HG03432 (cell line): ENCODE measurements at regions not wholly inside any gene's neighbourhood (a gene's known extent, or its start where the extent isn't known, plus 50 kb on each side); places are given as distances from the start of the nearest gene placed in this dataset.
A peak's percentile ranks its signal among the peaks of the same experiment; 100 is the strongest.

Experiments
- ATAC-seq: cut with Tn5 transposase; IDR thresholded peaks from one replicate; pipeline ENCODE4 v1.9.1; 2021; ENCODE audit warnings: mild to moderate bottlenecking, moderate library complexity; ENCODE audit not compliant: unreplicated experiment

DNA sequence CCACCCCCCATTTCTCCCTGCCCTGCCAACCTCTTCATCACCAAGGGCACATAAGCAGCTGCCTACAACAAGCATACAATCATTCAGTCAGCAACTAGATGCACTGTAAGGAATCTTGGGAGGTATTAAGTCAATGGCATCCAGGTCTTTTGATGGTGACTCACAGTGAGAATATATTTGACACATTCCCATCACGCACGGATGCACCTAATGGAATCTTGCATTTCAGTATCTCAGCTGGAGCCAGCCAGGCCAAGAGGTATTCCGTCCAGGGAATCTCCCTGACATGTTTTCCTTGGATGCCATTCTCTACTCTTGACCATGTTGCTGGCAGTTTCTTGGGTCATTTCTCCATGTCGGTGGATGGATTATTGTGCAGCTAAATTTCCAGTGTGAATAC is 73.9 kb upstream of the CAPRIN2 start:
- no peak for ATAC-seq

DNA sequence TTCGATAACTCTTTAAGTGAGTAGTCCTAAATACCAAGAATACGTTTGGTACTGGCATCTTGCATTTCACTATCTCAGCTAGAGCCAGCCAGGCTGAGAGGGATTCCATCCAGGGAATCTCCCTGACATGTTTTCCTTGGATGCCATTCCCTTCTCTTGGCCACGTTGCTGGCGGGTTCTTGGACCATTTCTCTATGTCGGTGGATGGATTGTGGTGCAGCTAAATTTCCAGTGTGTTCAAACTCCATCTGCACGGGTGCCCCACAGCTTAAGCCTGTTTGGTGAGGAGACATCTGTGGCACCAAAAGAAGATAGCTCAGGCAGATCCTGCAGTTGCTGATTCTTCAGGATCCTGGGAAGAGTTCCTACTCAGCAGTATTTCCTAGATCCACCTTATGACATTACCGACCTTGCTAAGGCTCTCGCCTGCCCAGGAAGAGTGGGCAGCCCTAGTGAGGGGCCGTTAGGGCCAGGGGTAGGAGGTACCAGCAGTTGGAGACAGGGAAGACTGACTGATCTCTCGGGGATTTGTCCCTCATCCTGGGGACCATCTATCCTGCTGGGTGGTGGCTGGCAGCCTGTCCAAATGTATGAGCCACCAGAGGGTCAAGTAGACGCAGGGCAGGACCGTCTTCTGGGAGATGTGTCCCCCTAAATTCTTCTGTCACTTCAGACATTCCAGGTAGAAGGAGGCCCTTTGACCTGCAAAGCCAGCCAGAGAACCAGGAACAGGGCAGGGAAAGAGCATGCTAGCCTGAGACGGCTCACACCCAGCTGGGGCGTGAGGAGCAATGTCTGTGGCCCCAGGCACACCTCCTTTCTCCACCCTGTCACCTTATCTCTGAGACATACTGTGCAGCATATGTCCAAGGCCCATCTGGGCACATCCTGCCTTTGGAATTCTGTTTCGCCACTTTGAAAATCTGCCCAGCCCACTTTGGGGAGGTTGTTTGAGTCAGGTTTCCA is 72.6 kb upstream of the CAPRIN2 start:
- ATAC-seq = no peak

DNA sequence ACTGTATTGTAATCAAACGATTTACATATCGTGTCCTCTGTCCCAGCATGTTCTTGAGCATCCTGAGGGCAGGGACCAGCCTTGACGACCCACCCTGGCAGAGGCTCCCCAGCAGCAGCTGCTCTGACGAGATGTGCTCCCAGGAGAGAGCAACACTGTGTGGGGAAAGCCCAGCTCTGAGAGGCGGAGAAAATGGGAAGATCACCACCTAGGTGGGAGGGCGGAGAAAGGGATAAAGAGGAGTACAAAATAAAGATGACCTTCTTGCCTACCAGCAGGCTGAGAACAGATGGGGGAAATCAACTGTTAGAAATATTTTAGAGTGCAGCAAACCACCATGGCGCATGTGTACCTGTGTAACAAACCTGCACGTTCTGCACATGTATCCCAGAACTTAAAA is 71.5 kb upstream of the CAPRIN2 start:
- no peak for ATAC-seq

DNA sequence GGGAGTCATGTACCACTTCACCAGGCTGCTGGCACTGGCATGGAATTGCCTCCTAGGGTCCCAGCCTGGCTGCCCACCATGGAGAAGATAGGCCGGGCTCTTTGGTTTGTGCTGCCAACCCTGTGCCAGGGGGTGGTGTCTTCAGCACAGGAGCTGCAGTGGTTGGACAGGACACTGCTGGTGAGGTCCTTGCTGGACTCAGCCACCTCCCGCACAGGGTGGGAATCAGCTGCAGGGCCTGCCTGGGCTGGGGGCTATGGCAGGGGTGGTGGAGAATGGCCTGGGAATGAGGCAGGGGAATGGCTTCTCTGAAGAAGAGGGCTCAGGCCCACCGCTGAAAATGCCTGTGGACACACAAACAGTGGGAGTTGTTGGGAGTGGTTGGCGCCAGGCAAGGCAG is 70.6 kb upstream of the CAPRIN2 start:
- no peak for ATAC-seq

DNA sequence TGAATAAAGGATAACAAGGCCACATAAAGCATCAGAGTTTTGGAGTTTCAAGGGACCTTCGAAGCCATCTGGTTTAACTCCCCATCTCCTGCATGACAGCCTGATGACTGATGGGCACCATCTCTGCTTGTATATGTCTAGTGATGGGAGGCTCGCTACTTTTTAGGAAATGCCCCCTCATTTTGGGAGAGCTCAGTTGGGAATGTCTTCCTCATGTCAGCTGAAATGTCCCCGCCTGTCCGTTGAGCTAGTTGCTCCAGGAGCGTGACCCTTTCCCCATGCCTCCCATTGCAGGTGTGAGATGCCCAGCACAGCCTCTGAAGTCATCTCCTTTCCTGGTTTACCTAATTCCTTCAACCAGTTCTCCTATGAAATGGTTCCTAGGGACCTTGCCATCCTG is 69.6 kb upstream of the CAPRIN2 start:
- no peak for ATAC-seq

DNA sequence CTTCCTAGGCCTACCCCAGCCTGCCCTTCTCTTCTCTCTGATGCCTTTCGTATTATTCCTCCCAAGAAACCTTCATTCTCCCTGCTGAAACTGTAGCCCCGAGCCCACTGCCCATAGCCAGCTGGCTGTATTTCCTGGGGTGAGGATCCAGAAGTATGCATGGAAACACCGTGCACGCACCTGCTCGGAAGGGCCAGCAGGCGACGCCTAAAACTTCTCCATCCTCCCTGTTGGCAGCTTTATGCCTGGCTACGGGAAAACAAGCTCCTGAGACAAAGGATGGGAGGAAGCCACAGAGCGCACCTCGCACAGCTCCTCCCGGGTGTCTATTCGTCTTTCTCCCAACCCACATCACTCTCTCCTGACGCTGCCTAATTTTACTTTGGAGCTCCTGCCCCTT is 69.0 kb upstream of the CAPRIN2 start:
- ATAC-seq = no peak

DNA sequence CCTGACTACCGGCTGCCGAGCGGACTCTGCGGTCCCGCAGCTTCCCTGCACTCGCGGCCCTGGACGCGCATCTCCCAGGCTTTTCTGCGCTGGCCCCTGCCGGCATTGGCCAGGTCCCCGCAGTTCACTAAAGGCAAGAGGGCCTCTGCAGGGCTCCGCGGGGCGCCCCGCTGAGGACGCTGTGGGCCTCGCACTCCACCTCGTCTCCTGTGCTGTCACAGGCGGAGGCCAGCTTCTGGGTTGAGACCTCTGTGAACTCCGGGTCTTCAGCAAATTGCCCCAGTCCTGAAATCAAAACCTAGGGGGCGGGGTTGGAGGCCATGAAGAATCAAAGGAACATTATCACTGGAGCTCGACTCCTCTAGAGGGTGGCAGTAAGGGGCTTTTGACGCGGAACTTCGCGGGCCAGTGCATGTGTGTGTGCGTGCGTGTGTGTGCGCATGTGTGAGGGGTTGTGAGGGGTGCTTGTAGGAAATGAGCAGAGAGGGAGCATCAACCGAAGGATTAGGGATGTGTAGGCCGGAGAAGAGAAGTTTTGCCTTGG is 68.5 kb upstream of the CAPRIN2 start:
- peak; percentile 61 for ATAC-seq

DNA sequence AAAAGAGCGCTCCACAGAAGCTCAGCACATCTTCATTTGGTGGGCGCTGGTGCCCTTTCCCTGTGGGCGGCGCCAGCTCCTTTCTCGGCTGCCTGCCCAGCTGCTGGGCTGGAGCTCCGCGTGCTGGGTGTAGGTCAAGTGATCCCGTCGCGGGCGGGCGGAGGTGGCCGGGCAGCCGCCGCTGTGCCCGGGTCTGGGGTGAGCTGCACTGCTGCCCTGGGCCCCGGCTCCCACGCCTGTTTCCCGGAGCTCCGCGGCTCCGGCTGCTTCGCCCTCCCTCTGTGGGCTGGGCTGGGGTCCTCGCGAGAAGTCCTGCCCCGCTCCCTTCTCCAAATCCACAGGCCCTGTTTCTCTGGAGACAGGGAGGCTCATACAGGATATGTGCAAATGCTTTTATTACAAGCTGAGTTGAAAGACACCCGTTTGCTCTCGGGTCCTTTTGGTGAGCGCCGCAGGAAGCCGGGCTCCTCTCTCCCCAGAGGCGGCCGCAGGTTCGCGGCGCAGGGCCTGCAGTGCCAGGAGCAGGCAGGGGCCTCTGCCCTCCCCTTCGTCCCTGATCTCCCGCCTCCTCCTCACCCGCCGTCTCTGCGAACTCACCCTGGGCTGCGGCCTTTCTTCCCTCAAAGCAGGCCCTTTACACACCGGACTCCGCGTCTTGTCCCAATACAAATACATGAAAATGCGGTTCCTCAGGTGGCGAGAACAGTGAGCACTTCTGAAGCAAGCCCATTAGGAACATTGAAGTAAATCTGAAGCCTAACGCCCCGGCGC is 67.8 kb upstream of the CAPRIN2 start:
- ATAC-seq = peak; percentile 72

DNA sequence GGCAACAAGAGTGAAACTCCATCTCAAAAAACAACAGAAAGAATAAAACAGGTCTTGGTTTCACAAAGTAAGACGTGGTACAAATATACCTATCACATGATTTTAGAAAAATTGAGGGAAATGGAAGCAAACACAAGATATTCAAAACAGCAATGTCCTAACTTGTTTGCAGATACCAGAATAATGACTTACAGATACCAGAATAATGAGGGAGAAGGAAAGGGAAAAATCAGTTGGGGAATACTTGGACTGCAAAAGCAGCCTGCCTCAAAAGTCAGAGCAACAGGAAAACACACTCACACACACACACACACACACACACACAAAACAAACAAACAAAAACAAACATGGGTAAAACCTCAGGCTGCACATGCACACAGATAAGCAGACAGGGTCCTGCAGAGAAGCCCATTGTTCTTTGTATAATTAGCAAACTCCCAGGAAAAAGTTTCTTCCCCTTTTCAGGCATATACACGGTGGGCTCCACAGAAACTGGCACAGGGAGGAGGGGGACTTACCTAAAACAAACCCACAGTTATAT is 65.7 kb upstream of the CAPRIN2 start:
- ATAC-seq = no peak

DNA sequence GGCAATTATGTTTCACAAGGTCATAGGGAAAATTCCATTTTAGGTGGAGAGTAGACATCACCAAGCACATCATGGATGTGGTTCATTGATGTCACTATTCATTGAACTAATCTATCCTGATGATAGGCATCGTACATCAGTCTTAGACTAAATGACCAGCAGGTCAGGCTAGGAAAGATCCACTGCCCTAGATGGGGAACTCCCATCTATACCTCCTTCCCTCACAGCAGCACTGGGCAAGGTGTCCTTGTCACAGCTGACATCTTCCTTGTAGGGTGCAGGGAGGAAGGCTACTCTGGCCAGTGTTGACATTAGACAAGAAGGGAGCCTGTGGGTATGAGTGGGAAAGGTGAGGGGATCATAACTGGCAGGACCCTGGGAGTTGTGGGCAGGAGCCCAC is 63.8 kb upstream of the CAPRIN2 start:
- ATAC-seq = no peak

DNA sequence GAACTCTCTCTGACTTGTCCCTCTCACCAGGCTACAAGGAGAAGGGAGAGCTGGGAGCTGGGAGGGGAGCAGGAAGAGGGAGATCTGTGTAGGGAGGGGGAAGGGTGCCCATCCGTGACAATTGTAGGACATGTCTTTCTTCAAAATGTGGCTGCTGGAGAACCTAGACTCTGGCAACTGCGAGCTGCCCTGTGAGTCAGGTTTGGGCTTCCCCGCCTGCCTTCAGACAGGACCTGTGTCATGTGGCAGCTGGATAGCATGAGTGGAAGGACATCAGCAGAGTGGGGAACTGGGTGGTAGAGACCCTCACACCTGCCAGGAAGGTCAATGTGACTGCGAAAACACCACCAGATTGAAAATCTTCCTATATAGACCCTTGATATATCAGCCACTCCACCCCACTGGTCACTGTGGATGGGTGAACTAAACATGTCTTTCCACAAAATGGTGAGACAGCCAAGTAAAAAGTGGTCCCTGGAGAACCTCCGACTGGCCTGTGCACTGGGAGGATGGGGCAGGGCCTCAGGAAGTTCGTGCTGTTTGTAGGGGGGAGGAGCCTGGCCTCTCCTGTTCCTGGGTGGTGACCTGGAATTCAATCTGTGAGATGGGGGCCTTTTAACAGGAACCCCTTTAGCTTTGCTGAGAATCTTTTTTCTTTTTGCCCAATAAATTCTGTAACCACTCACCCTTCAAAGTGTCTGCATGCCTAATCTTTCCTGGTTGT is 62.2 kb upstream of the CAPRIN2 start:
- ATAC-seq = no peak

DNA sequence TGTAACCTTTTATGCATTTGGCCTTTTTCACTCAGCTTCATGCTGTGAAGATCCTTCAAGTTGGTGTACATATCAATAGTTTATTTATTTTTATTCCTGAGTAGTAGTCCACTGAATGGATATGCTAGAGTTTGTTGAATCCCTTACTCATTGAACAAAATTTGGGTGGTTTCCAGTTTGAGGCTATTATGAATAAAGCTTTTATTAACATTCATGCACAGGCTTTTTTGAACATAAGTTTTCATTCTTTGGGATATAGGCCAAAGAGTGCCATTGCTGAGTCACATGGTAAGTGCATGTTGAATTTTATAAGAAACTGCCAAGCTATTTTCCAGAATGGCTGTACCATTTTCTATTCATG is 59.5 kb upstream of the CAPRIN2 start:
- ATAC-seq = no peak

DNA sequence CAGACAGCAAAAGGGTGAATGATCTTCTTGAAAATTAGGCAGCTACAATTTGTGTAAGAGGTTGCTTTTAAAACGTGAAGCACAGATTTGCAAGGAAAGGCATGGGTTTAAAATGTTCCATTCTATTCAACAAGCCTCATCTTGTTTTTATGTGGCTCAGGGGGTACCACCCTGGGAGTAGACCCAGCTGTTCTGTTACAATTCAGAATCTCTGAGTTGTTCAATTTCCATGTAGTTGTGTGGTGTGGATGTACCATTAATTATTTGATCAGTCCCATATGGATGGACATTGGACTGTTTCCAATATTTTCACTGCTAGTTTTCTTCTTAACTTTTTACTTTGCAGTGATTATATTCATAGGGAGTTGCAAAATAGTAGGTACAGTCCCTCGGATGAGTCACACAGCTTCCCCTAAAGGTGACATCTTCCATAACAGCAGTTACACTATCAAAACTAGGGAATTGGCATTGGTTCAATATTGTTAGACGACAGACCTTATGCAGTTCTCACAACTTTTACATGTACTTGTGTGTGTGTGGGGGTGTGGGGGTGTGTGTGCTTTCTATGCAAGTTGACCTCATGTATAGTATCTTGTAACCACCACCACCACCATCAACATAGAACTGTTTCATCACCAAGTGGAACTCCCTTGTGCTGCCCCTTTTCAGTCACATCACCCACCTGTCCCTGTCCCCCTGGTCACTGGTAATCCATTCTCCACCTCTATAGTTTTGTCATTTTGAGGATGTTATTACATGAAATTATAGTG is 59.0 kb upstream of the CAPRIN2 start:
- ATAC-seq = peak; percentile 40

DNA sequence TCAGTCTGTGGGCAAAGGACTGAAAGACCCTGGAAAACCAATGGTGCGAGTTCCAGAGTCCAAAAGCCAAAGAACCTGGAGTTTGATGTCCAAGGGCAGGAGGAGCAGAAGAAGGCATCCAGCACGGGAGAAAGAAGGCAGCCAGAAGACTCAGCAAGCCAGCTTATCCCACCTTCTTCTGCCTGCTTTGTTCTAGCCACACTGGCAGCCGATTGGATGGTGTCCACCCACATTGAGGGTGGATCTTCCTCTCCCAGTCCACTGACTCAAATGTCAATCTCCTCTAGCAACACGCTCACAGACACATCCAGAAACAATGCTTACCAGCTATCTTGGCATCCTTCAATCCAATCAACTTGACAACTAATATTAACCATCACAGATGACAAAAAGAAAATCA is 57.2 kb upstream of the CAPRIN2 start:
- no peak for ATAC-seq

DNA sequence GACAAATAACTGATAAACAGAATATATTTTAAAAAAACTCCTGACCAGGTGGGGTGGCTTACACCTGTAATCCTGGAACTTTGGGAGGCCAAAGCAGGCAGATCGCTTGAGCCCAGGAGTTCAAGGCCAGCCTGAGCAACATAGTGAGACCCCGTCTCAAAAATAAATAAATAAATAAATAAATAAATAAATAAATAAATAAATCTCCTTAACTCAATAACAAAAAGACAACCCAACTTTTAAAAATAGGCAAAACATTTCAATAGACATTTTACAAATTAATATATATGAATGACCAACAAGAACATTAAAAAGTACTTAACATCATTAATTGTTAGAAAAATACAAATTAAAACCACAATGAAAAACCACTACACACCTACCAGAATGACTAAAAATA is 56.2 kb upstream of the CAPRIN2 start:
- no peak for ATAC-seq

DNA sequence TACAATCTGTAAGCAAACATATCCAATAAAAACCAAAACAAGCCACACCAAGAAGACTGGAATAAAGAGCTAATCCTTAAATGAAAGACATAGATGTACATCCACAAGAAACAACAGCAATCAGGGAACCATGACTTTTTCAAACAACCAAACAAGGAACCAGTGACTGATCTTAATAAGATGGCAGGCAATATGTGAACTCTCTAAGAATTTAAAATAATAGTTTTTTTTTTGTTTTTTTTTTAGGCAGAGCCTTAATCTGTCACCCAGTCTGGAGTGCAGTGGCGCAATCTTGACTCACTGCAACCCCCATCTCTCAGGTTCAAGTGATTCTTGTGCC is 52.9 kb upstream of the CAPRIN2 start:
- no peak for ATAC-seq

DNA sequence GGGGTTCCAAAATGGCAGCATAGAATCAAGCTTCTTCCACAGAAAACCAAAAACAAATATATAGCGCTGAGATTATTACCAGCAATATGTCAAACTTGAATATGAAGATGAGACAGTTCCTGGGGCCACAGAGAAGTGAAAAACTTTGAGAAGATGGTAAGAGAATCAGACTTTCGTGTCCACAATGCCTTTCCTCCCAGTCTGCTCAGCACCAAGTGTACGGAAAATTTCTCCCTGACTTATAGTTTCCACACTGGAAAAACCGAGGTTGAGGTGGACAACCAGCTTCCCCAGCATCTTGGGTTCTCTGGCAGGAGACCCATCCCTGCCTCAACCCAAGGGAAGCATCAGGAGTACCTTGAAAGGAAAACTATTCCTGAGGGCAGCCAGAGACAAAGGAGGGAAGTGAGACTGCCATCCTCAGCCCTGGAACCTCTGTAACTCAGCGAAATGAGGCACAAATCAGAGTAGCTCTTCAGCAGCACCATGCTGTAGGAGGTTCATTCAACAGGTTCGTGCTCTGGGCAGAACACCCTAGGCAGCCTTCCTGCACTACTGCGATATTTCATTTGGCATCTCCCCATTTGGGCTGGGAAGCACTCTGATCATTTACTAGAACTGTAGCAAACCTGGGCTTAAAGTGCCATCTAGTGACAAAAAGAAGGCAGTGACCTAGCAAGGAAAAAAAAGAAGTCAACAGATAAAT is 52.4 kb upstream of the CAPRIN2 start:
- ATAC-seq = peak; percentile 68

DNA sequence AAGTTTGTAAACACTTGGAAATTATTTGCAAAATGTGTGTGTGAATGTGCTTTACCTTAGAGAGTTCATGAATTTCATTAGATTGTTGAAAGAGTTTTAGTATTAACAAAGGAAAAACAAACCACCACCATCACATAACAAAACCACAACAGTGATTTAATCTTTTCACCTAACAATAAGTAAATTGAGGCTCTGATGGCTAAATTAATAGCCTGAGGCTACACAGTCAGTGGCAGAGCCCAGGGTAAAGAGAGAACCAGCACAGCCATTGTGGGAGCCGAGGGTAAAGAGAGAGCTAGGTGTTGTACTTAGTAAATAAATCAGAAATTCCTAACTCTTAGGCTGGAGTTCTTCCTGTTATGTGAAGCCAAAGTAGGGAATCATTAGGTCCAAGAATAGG is 51.2 kb upstream of the CAPRIN2 start:
- no peak for ATAC-seq
